ENCODE measurements at regions not wholly inside any gene's neighbourhood (a gene's known extent, or its start where the extent isn't known, plus 50 kb on each side); places are given as distances from the start of the nearest gene placed in this dataset.
"Not testable (repeated sequence)": the region's sequence is repeated elsewhere in the genome, so short reads cannot be mapped to it uniquely, and the experiment has no call there.

GRCh38 chr6:84953111-84953755 lies 188.8 kb upstream of the TBX18 start:
- Mint-ChIP-seq H3K27me3 (ENCODE audit: low read depth, unreplicated experiment) (no peaks in the 10 kb centered on the region), H3K9me3 (ENCODE audit: unreplicated experiment) (peaks cover 6% of the 10 kb centered on the region), H3K4me1 (ENCODE audit: low read depth, unreplicated experiment) (peaks cover 6% of the 10 kb centered on the region), H3K27ac (ENCODE audit: unreplicated experiment) (no peak overlapping the region), H3K4me3 (ENCODE audit: unreplicated experiment) (no peak overlapping the region), H3K36me3 (ENCODE audit: low read depth, unreplicated experiment) (no peaks in the 10 kb centered on the region)
- no peak overlapping the region for H3K4me2 ChIP-seq (ENCODE audit: low read length)
- no peak overlapping the region for H3K27ac ChIP-seq (ENCODE audit: low read depth, low read length)
- H4K20me1 ChIP-seq (ENCODE audit: insufficient read depth, low read length), result no peaks in the 10 kb centered on the region
- H3K27me3 ChIP-seq (ENCODE audit: insufficient read depth, low read length), result no peaks in the 10 kb centered on the region
- TF ChIP-seq CTCF (IDR thresholded peaks at IDR 0.05; ENCODE audit: insufficient read depth, low read depth, low read length) (no peak), EZH2 (IDR thresholded peaks at IDR 0.05; ENCODE audit: insufficient read depth, low read length) (no peak)
- H3K9ac ChIP-seq (ENCODE audit: low read length), result no peak overlapping the region
- DNase-seq (ENCODE audit: low read depth) (no peak), FAIRE-seq (no peak)
- no peaks in the 10 kb centered on the region for H3K79me2 ChIP-seq (ENCODE audit: insufficient read depth, low read length)
- H3K4me3 ChIP-seq (ENCODE audit: insufficient read depth, low read depth, low read length), result no peak overlapping the region
- H3K36me3 ChIP-seq (ENCODE audit: insufficient read depth, low read length), result no peaks in the 10 kb centered on the region
- H3K4me1 ChIP-seq (ENCODE audit: insufficient read depth, low read length), result no peaks in the 10 kb centered on the region
- H2AFZ ChIP-seq (ENCODE audit: low read depth, low read length), result no peak overlapping the region
- no peaks in the 10 kb centered on the region for H3K9me3 ChIP-seq (ENCODE audit: insufficient read depth, low read depth, low read length)

- H3K36me3 ChIP-seq (ENCODE audit: insufficient read depth, low read length); H3K4me3 ChIP-seq (ENCODE audit: insufficient read depth, low read depth, low read length); H3K79me2 ChIP-seq (ENCODE audit: insufficient read depth, low read length); H3K27me3 Mint-ChIP-seq (ENCODE audit: low read depth, unreplicated experiment); H3K27ac ChIP-seq (ENCODE audit: low read depth, low read length); H4K20me1 ChIP-seq (ENCODE audit: insufficient read depth, low read length); H3K4me3 Mint-ChIP-seq (ENCODE audit: unreplicated experiment); H2AFZ ChIP-seq (ENCODE audit: low read depth, low read length); H3K9me3 Mint-ChIP-seq (ENCODE audit: unreplicated experiment); H3K4me2 ChIP-seq (ENCODE audit: low read length); H3K9ac ChIP-seq (ENCODE audit: low read length); H3K4me1 ChIP-seq (ENCODE audit: insufficient read depth, low read length); H3K4me1 Mint-ChIP-seq (ENCODE audit: low read depth, unreplicated experiment); FAIRE-seq; H3K36me3 Mint-ChIP-seq (ENCODE audit: low read depth, unreplicated experiment); H3K27me3 ChIP-seq (ENCODE audit: insufficient read depth, low read length); H3K27ac Mint-ChIP-seq (ENCODE audit: unreplicated experiment); DNase-seq (ENCODE audit: low read depth); H3K9me3 ChIP-seq (ENCODE audit: insufficient read depth, low read depth, low read length): not testable (repeated sequence)
Measured at GRCh38 chr6:84944926-84945325, 180.5 kb upstream of the TBX18 start.

- no peaks in the 10 kb centered on the region for H3K36me3 Mint-ChIP-seq (ENCODE audit: low read depth, unreplicated experiment)
- no peak for FAIRE-seq
- Histone ChIP-seq H3K27ac (ENCODE audit: low read depth, low read length) (no peak overlapping the region), H4K20me1 (ENCODE audit: insufficient read depth, low read length) (no peaks in the 10 kb centered on the region), H3K79me2 (ENCODE audit: insufficient read depth, low read length) (no peaks in the 10 kb centered on the region), H3K27me3 (ENCODE audit: insufficient read depth, low read length) (no peaks in the 10 kb centered on the region), H3K4me3 (ENCODE audit: insufficient read depth, low read depth, low read length) (no peak overlapping the region), H3K4me2 (ENCODE audit: low read length) (no peak overlapping the region), H3K9me3 (ENCODE audit: insufficient read depth, low read depth, low read length) (no peaks in the 10 kb centered on the region), H3K9ac (ENCODE audit: low read length) (no peak overlapping the region), H2AFZ (ENCODE audit: low read depth, low read length) (no peak overlapping the region), H3K36me3 (ENCODE audit: insufficient read depth, low read length) (no peaks in the 10 kb centered on the region), H3K4me1 (ENCODE audit: insufficient read depth, low read length) (no peaks in the 10 kb centered on the region)
- no peak for DNase-seq (ENCODE audit: low read depth)
- H3K9me3 Mint-ChIP-seq (ENCODE audit: unreplicated experiment), result peaks cover 4% of the 10 kb centered on the region
- H3K4me3 Mint-ChIP-seq (ENCODE audit: unreplicated experiment), result no peak overlapping the region
- TF ChIP-seq EZH2 (IDR thresholded peaks at IDR 0.05; ENCODE audit: insufficient read depth, low read length), result no peak
- H3K27me3 Mint-ChIP-seq (ENCODE audit: low read depth, unreplicated experiment), result no peaks in the 10 kb centered on the region
- H3K27ac Mint-ChIP-seq (ENCODE audit: unreplicated experiment), result no peak overlapping the region
- H3K4me1 Mint-ChIP-seq (ENCODE audit: low read depth, unreplicated experiment), result no peaks in the 10 kb centered on the region
Measured at GRCh38 chr6:84943905-84944304, 179.5 kb upstream of the TBX18 start.

- not testable (repeated sequence) for H3K79me2 ChIP-seq (ENCODE audit: insufficient read depth, low read length); DNase-seq (ENCODE audit: low read depth); H3K4me3 ChIP-seq (ENCODE audit: insufficient read depth, low read depth, low read length); H3K27ac ChIP-seq (ENCODE audit: low read depth, low read length); H3K27ac Mint-ChIP-seq (ENCODE audit: unreplicated experiment); H3K4me3 Mint-ChIP-seq (ENCODE audit: unreplicated experiment); H3K27me3 Mint-ChIP-seq (ENCODE audit: low read depth, unreplicated experiment); H3K27me3 ChIP-seq (ENCODE audit: insufficient read depth, low read length); H2AFZ ChIP-seq (ENCODE audit: low read depth, low read length); H3K4me1 ChIP-seq (ENCODE audit: insufficient read depth, low read length); H3K4me1 Mint-ChIP-seq (ENCODE audit: low read depth, unreplicated experiment); H3K36me3 ChIP-seq (ENCODE audit: insufficient read depth, low read length); H3K36me3 Mint-ChIP-seq (ENCODE audit: low read depth, unreplicated experiment); H3K9ac ChIP-seq (ENCODE audit: low read length); H4K20me1 ChIP-seq (ENCODE audit: insufficient read depth, low read length); FAIRE-seq; H3K9me3 Mint-ChIP-seq (ENCODE audit: unreplicated experiment); H3K4me2 ChIP-seq (ENCODE audit: low read length); H3K9me3 ChIP-seq (ENCODE audit: insufficient read depth, low read depth, low read length)
Measured at GRCh38 chr6:84941609-84942008, 177.2 kb upstream of the TBX18 start.
